Panc1 (cell line): ENCODE measurements at regions not wholly inside any gene's neighbourhood (a gene's known extent, or its start where the extent isn't known, plus 50 kb on each side); places are given as distances from the start of the nearest gene placed in this dataset.

Experiments used
- ATAC-seq: fragments of 200-7000 bp; cut with Tn5 transposase; 2 replicates; pipeline ENCODE4 v1.9.1; 2020; ENCODE audit warnings: mild to moderate bottlenecking, moderate library complexity
- BruUV-seq: library from RNA; stranded (reverse); fragments of 400-500 nt; replicated peaks from 2 replicates; lab custom pipeline; 2021; lab: Mats Ljungman, UMichigan
- CTCF ChIA-PET: fragments of 300-600 bp; sonication (Branson Sonifier 250); formaldehyde crosslinking; loops from one replicate; lab custom pipeline; 2022; ENCODE audit warnings: antibody characterized with exemption; lab: Charles Lee
- POLR2A ChIA-PET: fragments of 300-600 bp; sonication (Branson Sonifier 250); formaldehyde crosslinking; loops from one replicate; lab custom pipeline; 2022; ENCODE audit warnings: antibody characterized with exemption; lab: Charles Lee
- DNase-seq: peaks from one replicate; pipeline ENCODE4 v3.0.0-alpha.2; 2010; ENCODE audit warnings: low read depth, low spot score
- H3K27ac ChIP-seq: 2 replicates; pipeline ENCODE4 v1.5.1; 2011; ENCODE audit warnings: mild to moderate bottlenecking, low read length, inconsistent platforms
- H3K27me3 ChIP-seq: fragments of 200-500 bp; sonication (Bioruptor generic); 2 replicates; pipeline ENCODE4 v1.6.0; 2014; ENCODE audit warnings: low read length, inconsistent platforms; ENCODE audit not compliant: control insufficient read depth, insufficient read depth
- H3K36me3 ChIP-seq: fragments of 200-500 bp; sonication (Bioruptor generic); 2 replicates; pipeline ENCODE4 v1.5.1; 2014; ENCODE audit warnings: inconsistent platforms, mild to moderate bottlenecking, low read length, moderate library complexity; ENCODE audit not compliant: control insufficient read depth, insufficient read depth
- H3K4me1 ChIP-seq: 2 replicates; pipeline ENCODE4 v1.5.1; 2011; ENCODE audit warnings: inconsistent platforms, mild to moderate bottlenecking, low read length, moderate library complexity; ENCODE audit not compliant: control insufficient read depth, insufficient read depth
- H3K4me3 ChIP-seq, 2 experiments: 2 replicates each; pipeline ENCODE4 v1.5.1; 2011 to 2012; ENCODE audit warnings: low read depth in 2 of 2, low read length in 2 of 2, mild to moderate bottlenecking in 2 of 2, inconsistent platforms in 1 of 2, moderate library complexity in 1 of 2
- H3K9me3 ChIP-seq: fragments of 200-500 bp; sonication (Bioruptor generic); 2 replicates; pipeline ENCODE4 v1.5.1; 2014; ENCODE audit warnings: low read depth, mild to moderate bottlenecking, inconsistent platforms, low read length, moderate library complexity; ENCODE audit not compliant: control insufficient read depth, insufficient read depth
- POLR2AphosphoS5 ChIP-seq: IDR thresholded peaks from 2 replicates; pipeline ENCODE4 v1.6.1; 2012; ENCODE audit warnings: mild to moderate bottlenecking, low read depth, low read length, moderate library complexity
- SIN3A ChIP-seq: IDR thresholded peaks from 2 replicates; pipeline ENCODE4 v1.6.1; 2012; ENCODE audit warnings: low read depth, mild to moderate bottlenecking, low read length, moderate library complexity, borderline replicate concordance; ENCODE audit not compliant: insufficient read depth
- TCF7L2 ChIP-seq: IDR thresholded peaks from 2 replicates; pipeline ENCODE4 v1.6.1; 2011; ENCODE audit warnings: mild to moderate bottlenecking, low read depth, low read length, inconsistent platforms
- in situ Hi-C: cut with HindIII; loops from 2 replicates; pipeline ENCODE4 v1.10.0; 2016; ENCODE audit warnings: low sequenced_read_pairs, low pct_unique_long_range_greater_than_20kb
- intact Hi-C: fragments of 100-400 bp; cut with micrococcal nuclease; formaldehyde crosslinking; loops from one replicate; pipeline ENCODE4 v1.10.0; 2022; ENCODE audit not compliant: unreplicated experiment
- TF ChIP-seq, protein P1 (sequence below): fragments of 450-650 bp; IDR thresholded peaks from 2 replicates; pipeline ENCODE4 v1.5.1; 2017; ENCODE audit warnings: mild to moderate bottlenecking
- TF ChIP-seq, protein P2 (sequence below), 2 experiments: IDR thresholded peaks; 2 replicates each; pipeline ENCODE4 v1.6.1; 2011 to 2012; ENCODE audit warnings: low read depth in 2 of 2, control low read depth in 1 of 2, low read length in 1 of 2, mild to moderate bottlenecking in 1 of 2, moderate library complexity in 1 of 2; ENCODE audit not compliant: insufficient read depth in 1 of 2

DNA sequence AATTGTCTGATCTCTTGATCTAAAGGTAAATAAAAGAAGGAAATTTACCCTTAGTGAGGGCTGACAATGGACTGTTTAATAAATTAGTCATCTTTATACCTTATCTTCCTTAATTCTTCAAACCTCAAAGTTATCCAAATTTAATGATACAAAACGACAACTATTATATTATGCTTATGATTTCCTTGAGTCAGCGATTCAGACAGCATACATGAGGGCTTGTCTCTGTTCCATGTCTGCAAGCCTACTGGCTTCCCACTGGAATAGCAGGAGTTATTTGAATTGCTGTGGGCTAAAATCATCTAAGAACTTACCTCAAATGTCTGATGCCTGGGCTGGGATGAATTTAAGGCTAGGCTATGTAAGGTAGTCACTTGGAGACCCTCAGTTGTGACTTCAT, 197.2 kb upstream of the MDGA2 start:
- POLR2A ChIA-PET: no interaction called here
- no peaks in the 10 kb centered on the region for H3K36me3 ChIP-seq
- ATAC-seq (no peak), DNase-seq (no peak)
- no peaks in the 10 kb centered on the region for H3K27me3 ChIP-seq
- in situ Hi-C loops (no loop called here), intact Hi-C loops (no loop called here)
- H3K4me1 ChIP-seq: no peaks in the 10 kb centered on the region
- no TSS peak for BruUV-seq
- CTCF ChIA-PET: no interaction called here
- TF ChIP-seq, protein P1, sequence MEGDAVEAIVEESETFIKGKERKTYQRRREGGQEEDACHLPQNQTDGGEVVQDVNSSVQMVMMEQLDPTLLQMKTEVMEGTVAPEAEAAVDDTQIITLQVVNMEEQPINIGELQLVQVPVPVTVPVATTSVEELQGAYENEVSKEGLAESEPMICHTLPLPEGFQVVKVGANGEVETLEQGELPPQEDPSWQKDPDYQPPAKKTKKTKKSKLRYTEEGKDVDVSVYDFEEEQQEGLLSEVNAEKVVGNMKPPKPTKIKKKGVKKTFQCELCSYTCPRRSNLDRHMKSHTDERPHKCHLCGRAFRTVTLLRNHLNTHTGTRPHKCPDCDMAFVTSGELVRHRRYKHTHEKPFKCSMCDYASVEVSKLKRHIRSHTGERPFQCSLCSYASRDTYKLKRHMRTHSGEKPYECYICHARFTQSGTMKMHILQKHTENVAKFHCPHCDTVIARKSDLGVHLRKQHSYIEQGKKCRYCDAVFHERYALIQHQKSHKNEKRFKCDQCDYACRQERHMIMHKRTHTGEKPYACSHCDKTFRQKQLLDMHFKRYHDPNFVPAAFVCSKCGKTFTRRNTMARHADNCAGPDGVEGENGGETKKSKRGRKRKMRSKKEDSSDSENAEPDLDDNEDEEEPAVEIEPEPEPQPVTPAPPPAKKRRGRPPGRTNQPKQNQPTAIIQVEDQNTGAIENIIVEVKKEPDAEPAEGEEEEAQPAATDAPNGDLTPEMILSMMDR: no peak
- TF ChIP-seq SIN3A: no peak
- no peak overlapping the region for H3K4me3 ChIP-seq
- no peaks in the 10 kb centered on the region for H3K9me3 ChIP-seq
- H3K27ac ChIP-seq: no peak overlapping the region

DNA sequence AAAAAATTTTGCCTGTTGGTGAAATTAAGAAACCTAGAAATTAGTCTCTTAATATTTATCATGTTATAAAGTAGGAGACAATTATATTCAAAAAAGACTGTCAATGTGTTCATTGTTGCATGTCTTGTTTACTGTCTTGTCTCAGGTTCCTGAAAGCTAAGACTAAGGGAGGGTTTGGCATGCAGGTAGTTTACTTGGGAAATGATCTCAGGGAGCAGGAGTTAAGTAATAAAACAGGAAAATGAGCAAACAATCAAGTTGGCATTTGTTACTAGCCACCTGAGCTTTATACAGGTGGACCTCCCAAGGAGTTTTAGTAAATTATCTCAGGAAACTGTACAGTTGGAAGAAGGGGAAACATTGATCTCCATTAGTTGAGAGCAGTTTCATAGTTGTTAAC, 188.0 kb upstream of the MDGA2 start:
- ChIA-PET POLR2A (no interaction called here), CTCF (no interaction called here)
- DNase-seq (no peak), ATAC-seq (no peak)
- in situ Hi-C loops (no loop called here), intact Hi-C loops (no loop called here)
- Histone ChIP-seq H3K27ac (no peak overlapping the region), H3K4me3 (no peak overlapping the region), H3K27me3 (no peaks in the 10 kb centered on the region), H3K36me3 (no peaks in the 10 kb centered on the region), H3K4me1 (no peaks in the 10 kb centered on the region), H3K9me3 (no peaks in the 10 kb centered on the region)
- BruUV-seq: no TSS peak
- no peak for TF ChIP-seq TCF7L2
- no peak for TF ChIP-seq POLR2AphosphoS5
- no peak for TF ChIP-seq SIN3A
- TF ChIP-seq, protein P2, sequence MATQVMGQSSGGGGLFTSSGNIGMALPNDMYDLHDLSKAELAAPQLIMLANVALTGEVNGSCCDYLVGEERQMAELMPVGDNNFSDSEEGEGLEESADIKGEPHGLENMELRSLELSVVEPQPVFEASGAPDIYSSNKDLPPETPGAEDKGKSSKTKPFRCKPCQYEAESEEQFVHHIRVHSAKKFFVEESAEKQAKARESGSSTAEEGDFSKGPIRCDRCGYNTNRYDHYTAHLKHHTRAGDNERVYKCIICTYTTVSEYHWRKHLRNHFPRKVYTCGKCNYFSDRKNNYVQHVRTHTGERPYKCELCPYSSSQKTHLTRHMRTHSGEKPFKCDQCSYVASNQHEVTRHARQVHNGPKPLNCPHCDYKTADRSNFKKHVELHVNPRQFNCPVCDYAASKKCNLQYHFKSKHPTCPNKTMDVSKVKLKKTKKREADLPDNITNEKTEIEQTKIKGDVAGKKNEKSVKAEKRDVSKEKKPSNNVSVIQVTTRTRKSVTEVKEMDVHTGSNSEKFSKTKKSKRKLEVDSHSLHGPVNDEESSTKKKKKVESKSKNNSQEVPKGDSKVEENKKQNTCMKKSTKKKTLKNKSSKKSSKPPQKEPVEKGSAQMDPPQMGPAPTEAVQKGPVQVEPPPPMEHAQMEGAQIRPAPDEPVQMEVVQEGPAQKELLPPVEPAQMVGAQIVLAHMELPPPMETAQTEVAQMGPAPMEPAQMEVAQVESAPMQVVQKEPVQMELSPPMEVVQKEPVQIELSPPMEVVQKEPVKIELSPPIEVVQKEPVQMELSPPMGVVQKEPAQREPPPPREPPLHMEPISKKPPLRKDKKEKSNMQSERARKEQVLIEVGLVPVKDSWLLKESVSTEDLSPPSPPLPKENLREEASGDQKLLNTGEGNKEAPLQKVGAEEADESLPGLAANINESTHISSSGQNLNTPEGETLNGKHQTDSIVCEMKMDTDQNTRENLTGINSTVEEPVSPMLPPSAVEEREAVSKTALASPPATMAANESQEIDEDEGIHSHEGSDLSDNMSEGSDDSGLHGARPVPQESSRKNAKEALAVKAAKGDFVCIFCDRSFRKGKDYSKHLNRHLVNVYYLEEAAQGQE (IDR thresholded peaks at IDR 0.05; ENCODE audit: insufficient read depth in 1 of 2, low read depth in 2 of 2, low read length in 1 of 2): no peak
- TF ChIP-seq, protein P1: no peak
